Esophagus squamous epithelium (tissue), 5 donors: ENCODE measurements at regions not wholly inside any gene's neighbourhood (a gene's known extent, or its start where the extent isn't known, plus 50 kb on each side); places are given as distances from the start of the nearest gene placed in this dataset.

Experiments used
- DNase-seq: peaks from one replicate; lab custom pipeline; 2025; lab: John Stamatoyannopoulos, UW
- H3K27ac ChIP-seq, 4 donors: fragments of 200-600 bp; sonication (generic); one replicate each; pipeline ENCODE4 v1.5.1; 2016 to 2019; ENCODE audit warnings: mild to moderate bottlenecking in 1 of 4
- H3K27me3 ChIP-seq, 4 donors: fragments of 200-600 bp; sonication (generic); 1 replicate in 3 of 4; 2 replicates in 1 of 4; pipeline versions ENCODE4 v1.5.1 to v1.6.0; 2017 to 2021; ENCODE audit warnings: antibody characterized with exemption in 1 of 4
- H3K36me3 ChIP-seq, 3 donors: fragments of 200-600 bp; sonication (generic); one replicate each; pipeline ENCODE4 v1.5.1; 2016 to 2019
- H3K4me1 ChIP-seq, 3 donors: fragments of 200-600 bp; sonication (generic); one replicate each; pipeline ENCODE4 v1.5.1; 2017 to 2019
- H3K4me3 ChIP-seq, 4 donors: fragments of 200-600 bp; sonication (generic); 1 replicate in 3 of 4; 2 replicates in 1 of 4; pipeline ENCODE4 v1.5.1; 2016 to 2019; ENCODE audit warnings: mild to moderate bottlenecking in 2 of 4, moderate library complexity in 1 of 4
- H3K9me3 ChIP-seq, 3 donors: fragments of 200-600 bp; sonication (generic); one replicate each; pipeline ENCODE4 v1.5.1; 2016 to 2019
- POLR2A ChIP-seq, 4 donors: fragments of 450-650 bp; IDR thresholded peaks; one replicate each; pipeline ENCODE4 v1.6.1; 2017; ENCODE audit warnings: antibody characterized with exemption in 4 of 4, mild to moderate bottlenecking in 4 of 4, moderate library complexity in 3 of 4
- WGBS, 2 donors: methylation state at CpG; one replicate each; pipeline ENCODE4 v1.1.5; 2018; 5-methylcytosine and 5-hydroxymethylcytosine counted together
- intact Hi-C: fragments of 100-400 bp; cut with DNase I; formaldehyde crosslinking; loops from one replicate; pipeline ENCODE4 v1.15.0; 2022
- TF ChIP-seq, protein P1 (sequence below), 6 experiments: fragments of 450-650 bp in 4 of 6; fragments of 200-600 bp in 2 of 6; sonication (generic) in 2 of 6; IDR thresholded peaks; one replicate each; pipeline ENCODE4 v1.5.1; 2016 to 2019; ENCODE audit warnings: antibody characterized with exemption in 6 of 6, mild to moderate bottlenecking in 4 of 6, moderate library complexity in 4 of 6
- donor health status: DM: yes; HTN: yes; CAD: no.

- Histone ChIP-seq H3K27ac (no peak overlapping the region), H3K27me3 (no peaks in the 10 kb centered on the region), H3K4me1 (peaks cover 0 to 19% (median 0%) of the 10 kb centered on the region in 3 donors), H3K9me3 (no peaks in the 10 kb centered on the region), H3K4me3 (no peak overlapping the region), H3K36me3 (no peaks in the 10 kb centered on the region)
- intact Hi-C loops: no loop called here
- DNase-seq: no peak
- 60 to 71% methylated on average over 2 of the region's 2 CpGs for WGBS, 2 donors
- TF ChIP-seq POLR2A (IDR thresholded peaks at IDR 0.05): no peak
- TF ChIP-seq, protein P1, sequence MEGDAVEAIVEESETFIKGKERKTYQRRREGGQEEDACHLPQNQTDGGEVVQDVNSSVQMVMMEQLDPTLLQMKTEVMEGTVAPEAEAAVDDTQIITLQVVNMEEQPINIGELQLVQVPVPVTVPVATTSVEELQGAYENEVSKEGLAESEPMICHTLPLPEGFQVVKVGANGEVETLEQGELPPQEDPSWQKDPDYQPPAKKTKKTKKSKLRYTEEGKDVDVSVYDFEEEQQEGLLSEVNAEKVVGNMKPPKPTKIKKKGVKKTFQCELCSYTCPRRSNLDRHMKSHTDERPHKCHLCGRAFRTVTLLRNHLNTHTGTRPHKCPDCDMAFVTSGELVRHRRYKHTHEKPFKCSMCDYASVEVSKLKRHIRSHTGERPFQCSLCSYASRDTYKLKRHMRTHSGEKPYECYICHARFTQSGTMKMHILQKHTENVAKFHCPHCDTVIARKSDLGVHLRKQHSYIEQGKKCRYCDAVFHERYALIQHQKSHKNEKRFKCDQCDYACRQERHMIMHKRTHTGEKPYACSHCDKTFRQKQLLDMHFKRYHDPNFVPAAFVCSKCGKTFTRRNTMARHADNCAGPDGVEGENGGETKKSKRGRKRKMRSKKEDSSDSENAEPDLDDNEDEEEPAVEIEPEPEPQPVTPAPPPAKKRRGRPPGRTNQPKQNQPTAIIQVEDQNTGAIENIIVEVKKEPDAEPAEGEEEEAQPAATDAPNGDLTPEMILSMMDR (IDR thresholded peaks at IDR 0.05): no peak
Measured at GRCh38 chr2:203592470-203592869, 57.4 kb upstream of the RAPH1 start.

GRCh38 chr2:203594541-203594940 is 59.4 kb upstream of the RAPH1 start:
- H3K27ac ChIP-seq: no peak overlapping the region
- intact Hi-C loops: no loop called here
- H3K9me3 ChIP-seq: no peaks in the 10 kb centered on the region
- H3K27me3 ChIP-seq: no peaks in the 10 kb centered on the region
- H3K4me3 ChIP-seq: no peak overlapping the region
- no peaks in the 10 kb centered on the region for H3K36me3 ChIP-seq
- TF ChIP-seq POLR2A (IDR thresholded peaks at IDR 0.05): no peak
- TF ChIP-seq, protein P1 (IDR thresholded peaks at IDR 0.05): no peak
- no peak for DNase-seq
- H3K4me1 ChIP-seq: peaks cover 0 to 12% (median 0%) of the 10 kb centered on the region in 3 donors

DNA sequence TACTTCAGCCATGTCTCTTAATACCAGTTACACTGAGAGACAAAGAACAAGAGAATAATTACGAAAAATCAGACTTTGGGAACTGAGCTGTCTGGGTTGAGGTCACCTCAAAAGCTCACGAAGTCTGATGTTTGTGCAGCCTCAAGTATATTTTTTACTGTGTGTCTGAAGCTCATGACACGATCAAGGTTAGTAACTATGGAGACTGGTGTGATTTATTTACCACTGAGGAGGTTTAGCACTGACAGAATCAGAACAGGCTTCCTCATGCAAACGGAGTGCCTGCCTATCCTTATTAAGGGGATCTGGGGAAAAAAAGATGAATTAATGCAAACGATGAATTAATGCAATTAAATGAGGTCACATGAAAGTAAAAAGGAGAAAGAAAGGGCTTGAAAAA is 61.1 kb upstream of the RAPH1 start:
- intact Hi-C loops: no loop called here
- Histone ChIP-seq H3K4me3 (no peak overlapping the region), H3K27me3 (no peaks in the 10 kb centered on the region), H3K36me3 (no peaks in the 10 kb centered on the region), H3K27ac (no peak overlapping the region), H3K9me3 (no peaks in the 10 kb centered on the region), H3K4me1 (peaks cover 0 to 12% (median 0%) of the 10 kb centered on the region in 3 donors)
- no peak for TF ChIP-seq POLR2A (IDR thresholded peaks at IDR 0.05)
- no peak for DNase-seq
- WGBS, 2 donors: 55 to 69% methylated on average over 5 of the region's 5 CpGs

GRCh38 chr2:203599509-203599908 is 64.4 kb upstream of the RAPH1 start:
- intact Hi-C loops: no loop called here
- TF ChIP-seq POLR2A (IDR thresholded peaks at IDR 0.05): no peak
- TF ChIP-seq, protein P1 (IDR thresholded peaks at IDR 0.05): no peak

DNA sequence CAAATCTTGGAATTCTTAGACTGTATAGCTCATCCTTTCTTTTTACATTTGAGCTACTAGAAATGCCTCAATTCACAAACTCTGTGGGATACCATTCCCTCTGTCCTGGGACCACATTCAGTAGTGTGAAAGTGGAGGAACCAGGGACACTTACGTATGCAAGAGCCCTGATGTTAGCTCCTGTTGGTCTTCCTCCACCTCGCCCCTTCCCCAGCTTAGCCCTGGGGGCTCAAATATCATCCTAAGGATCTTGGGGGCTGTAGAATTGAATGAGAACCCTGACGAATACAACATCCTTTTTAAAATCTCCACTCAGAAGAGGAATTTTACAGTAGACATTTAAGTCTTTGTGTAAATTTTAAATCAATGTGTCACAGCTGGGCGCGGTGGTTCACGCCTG is 65.2 kb upstream of the RAPH1 start:
- Histone ChIP-seq H3K4me1 (peaks cover 0 to 6% (median 3%) of the 10 kb centered on the region in 3 donors), H3K4me3 (no peak overlapping the region), H3K27ac (no peak overlapping the region), H3K9me3 (no peaks in the 10 kb centered on the region), H3K27me3 (no peaks in the 10 kb centered on the region), H3K36me3 (no peaks in the 10 kb centered on the region)
- intact Hi-C loops: no loop called here
- WGBS, 2 donors: 89 to 96% methylated on average over 6 of the region's 6 CpGs
- no peak for TF ChIP-seq POLR2A (IDR thresholded peaks at IDR 0.05)
- TF ChIP-seq, protein P1 (IDR thresholded peaks at IDR 0.05): no peak
- DNase-seq: no peak

More at GRCh38 chr2:203599509-203599908, 64.4 kb upstream of the RAPH1 start:
- DNase-seq: no peak
- no peaks in the 10 kb centered on the region for H3K27me3 ChIP-seq
- no peaks in the 10 kb centered on the region for H3K9me3 ChIP-seq
- H3K27ac ChIP-seq: no peak overlapping the region
- WGBS, 2 donors: 68 to 90% methylated on average over 4 of the region's 4 CpGs
- H3K4me3 ChIP-seq: no peak overlapping the region
- no peaks in the 10 kb centered on the region for H3K36me3 ChIP-seq
- peaks cover 0 to 6% (median 0%) of the 10 kb centered on the region in 3 donors for H3K4me1 ChIP-seq
